ENCODE measurements at regions not wholly inside any gene's neighbourhood (a gene's known extent, or its start where the extent isn't known, plus 50 kb on each side); places are given as distances from the start of the nearest gene placed in this dataset.

GRCh38 chr6:125534430-125535263, 214.8 kb upstream of the HEY2 start:
- TF ChIP-seq CTCF (conservative IDR thresholded peaks at IDR 0.05; ENCODE audit: low read depth, low read length) = no peak
- H3K4me3 ChIP-seq (ENCODE audit: low read length) = peak overlapping the region; percentile 28
- no peak for DNase-seq (ENCODE audit: low read depth)

- DNase-seq (ENCODE audit: low read depth) = no peak
- TF ChIP-seq CTCF (conservative IDR thresholded peaks at IDR 0.05; ENCODE audit: low read depth, low read length) = no peak
- no peak overlapping the region for H3K4me3 ChIP-seq (ENCODE audit: low read length)
These were observed 212.3 kb upstream of the HEY2 start for GRCh38 chr6:125537090-125537489.

- TF ChIP-seq CTCF (conservative IDR thresholded peaks at IDR 0.05; ENCODE audit: low read depth, low read length) = no peak
- DNase-seq (ENCODE audit: low read depth) = no peak
- H3K4me3 ChIP-seq (ENCODE audit: low read length) = no peak overlapping the region
These were observed 209.5 kb upstream of the HEY2 start for GRCh38 chr6:125539892-125540291.

GRCh38 chr6:125544819-125545218, 204.6 kb upstream of the HEY2 start:
- no peak overlapping the region for H3K4me3 ChIP-seq (ENCODE audit: low read length)
- TF ChIP-seq CTCF (conservative IDR thresholded peaks at IDR 0.05; ENCODE audit: low read depth, low read length) = no peak
- no peak for DNase-seq (ENCODE audit: low read depth)

- no peak overlapping the region for H3K4me3 ChIP-seq (ENCODE audit: low read length)
- no peak for DNase-seq (ENCODE audit: low read depth)
- no peak for TF ChIP-seq CTCF (conservative IDR thresholded peaks at IDR 0.05; ENCODE audit: low read depth, low read length)
These were observed 202.6 kb upstream of the HEY2 start for GRCh38 chr6:125546841-125547251.

GRCh38 chr6:125547381-125547780, 202.1 kb upstream of the HEY2 start:
- no peak for TF ChIP-seq CTCF (conservative IDR thresholded peaks at IDR 0.05; ENCODE audit: low read depth, low read length)
- no peak for DNase-seq (ENCODE audit: low read depth)
- no peak overlapping the region for H3K4me3 ChIP-seq (ENCODE audit: low read length)

GRCh38 chr6:125549202-125549884, 200.1 kb upstream of the HEY2 start:
- DNase-seq (ENCODE audit: low read depth) = no peak
- H3K4me3 ChIP-seq (ENCODE audit: low read length) = no peak overlapping the region
- no peak for TF ChIP-seq CTCF (conservative IDR thresholded peaks at IDR 0.05; ENCODE audit: low read depth, low read length)
